ENCODE measurements at regions not wholly inside any gene's neighbourhood (a gene's known extent, or its start where the extent isn't known, plus 50 kb on each side); places are given as distances from the start of the nearest gene placed in this dataset.

DNA sequence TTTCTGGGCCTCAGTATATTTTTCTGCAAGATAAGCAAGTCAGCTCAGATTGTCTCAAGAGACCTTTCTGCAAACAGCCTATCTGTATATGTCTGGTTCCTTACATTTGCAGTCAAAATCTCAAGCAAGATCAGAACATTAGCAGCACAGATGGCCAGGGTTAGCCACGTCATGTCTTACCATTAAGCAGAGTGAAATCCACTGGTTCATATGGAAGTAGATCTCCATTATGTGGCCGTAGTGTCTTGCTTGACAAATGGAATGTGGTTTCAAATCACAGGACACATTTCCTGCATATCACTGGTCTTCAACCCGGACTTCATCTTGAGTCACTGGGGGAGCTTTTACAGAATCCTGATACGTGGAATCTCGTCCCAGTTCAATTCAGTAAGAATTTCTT, 500.2 kb downstream of the FBXO15 start:
- TF ChIP-seq EP300 (IDR thresholded peaks at IDR 0.05), result no peak
- TF ChIP-seq CTCF (IDR thresholded peaks at IDR 0.05), result no peak
- TF ChIP-seq POLR2AphosphoS5 (IDR thresholded peaks at IDR 0.05), result no peak
- TF ChIP-seq POLR2A (IDR thresholded peaks at IDR 0.05; ENCODE audit: low read depth), result no peak
